ENCODE measurements at regions not wholly inside any gene's neighbourhood (a gene's known extent, or its start where the extent isn't known, plus 50 kb on each side); places are given as distances from the start of the nearest gene placed in this dataset.

- TF ChIP-seq CTCF (conservative IDR thresholded peaks at IDR 0.05; ENCODE audit: low read depth, low read length) (no peak), EZH2 (IDR thresholded peaks at IDR 0.05; ENCODE audit: borderline replicate concordance, low read depth, low read length, poor library complexity, severe bottlenecking) (no peak)
Observed at GRCh38 chr17:21816592-21817567, 124.6 kb downstream of the KCNJ18 start.
